Lung (tissue), 11 donors: ENCODE measurements at regions not wholly inside any gene's neighbourhood (a gene's known extent, or its start where the extent isn't known, plus 50 kb on each side); places are given as distances from the start of the nearest gene placed in this dataset.

ENCODE experiments used
- ATAC-seq: fragments of 200-7000 bp; cut with Tn5 transposase; one replicate; pipeline ENCODE4 v1.9.1; 2020; ENCODE audit warnings: moderate number of reproducible peaks; ENCODE audit not compliant: insufficient read depth, low FRiP score
- DNase-seq, 3 donors: peaks; one replicate each; pipeline ENCODE4 v3.0.0-alpha.2; 2013 to 2017
- H3K27ac ChIP-seq, 2 donors: one replicate each; pipeline ENCODE4 v1.5.1; 2013; ENCODE audit warnings: mild to moderate bottlenecking in 2 of 2, moderate library complexity in 2 of 2, control low read depth in 1 of 2, inconsistent platforms in 1 of 2, low read depth in 1 of 2, low read length in 1 of 2
- H3K27me3 ChIP-seq, 3 donors: one replicate each; pipeline ENCODE4 v1.5.1; 2013; ENCODE audit warnings: low read length in 2 of 3; ENCODE audit not compliant: control insufficient read depth in 3 of 3, insufficient read depth in 3 of 3
- H3K36me3 ChIP-seq, 4 donors: one replicate each; pipeline ENCODE4 v1.5.1; 2013; ENCODE audit warnings: low read length in 4 of 4, mild to moderate bottlenecking in 1 of 4, moderate library complexity in 1 of 4; ENCODE audit not compliant: control insufficient read depth in 4 of 4, insufficient read depth in 4 of 4
- H3K4me1 ChIP-seq, 5 donors: one replicate each; pipeline ENCODE4 v1.5.1; 2013; ENCODE audit warnings: low read length in 5 of 5, mild to moderate bottlenecking in 2 of 5, moderate library complexity in 1 of 5; ENCODE audit not compliant: control insufficient read depth in 5 of 5, insufficient read depth in 5 of 5
- H3K4me3 ChIP-seq: one replicate; pipeline ENCODE4 v1.5.1; 2013; ENCODE audit warnings: mild to moderate bottlenecking, control low read depth, moderate library complexity
- H3K9ac ChIP-seq, 2 donors: one replicate each; pipeline ENCODE4 v1.5.1; 2013; ENCODE audit warnings: low read length in 2 of 2, control low read depth in 1 of 2; ENCODE audit not compliant: insufficient read depth in 1 of 2
- H3K9me3 ChIP-seq, 4 donors: one replicate each; pipeline ENCODE4 v1.5.1; 2013; ENCODE audit warnings: low read length in 3 of 4, mild to moderate bottlenecking in 1 of 4, moderate library complexity in 1 of 4; ENCODE audit not compliant: control insufficient read depth in 4 of 4, insufficient read depth in 3 of 4
- CTCF ChIP-seq: IDR thresholded peaks from 2 replicates; pipeline ENCODE4 v1.5.1; 2012; ENCODE audit warnings: mild to moderate bottlenecking; ENCODE audit errors: control extremely low read depth, extremely low read depth
- WGBS, 2 donors: extraction: QIAGEN DNeasy Blood & Tissue Kit; methylation state at CpG; one replicate each; pipeline ENCODE4 v1.1.7; 2013; 5-methylcytosine and 5-hydroxymethylcytosine counted together
- donor health status: control.
- donor health status: control.
- donor health status: Bipolar disorder and iron deficiency.
- donor health status: healthy.
- donor health status: DM: yes; HTN: yes; CAD: no.

GRCh38 chr13:79682164-79682563, 201.2 kb downstream of the NDFIP2 start:
- DNase-seq (no peak), ATAC-seq (no peak)
- Histone ChIP-seq H3K4me1 (peaks cover 0 to 8% (median 0%) of the 10 kb centered on the region in 5 donors), H3K27me3 (no peaks in the 10 kb centered on the region), H3K9me3 (no peaks in the 10 kb centered on the region), H3K27ac (no peak overlapping the region), H3K4me3 (no peak overlapping the region), H3K9ac (no peak overlapping the region), H3K36me3 (no peaks in the 10 kb centered on the region)
- WGBS, 2 donors = 88 to 95% methylated on average over 2 of the region's 2 CpGs
- TF ChIP-seq CTCF = no peak

DNA sequence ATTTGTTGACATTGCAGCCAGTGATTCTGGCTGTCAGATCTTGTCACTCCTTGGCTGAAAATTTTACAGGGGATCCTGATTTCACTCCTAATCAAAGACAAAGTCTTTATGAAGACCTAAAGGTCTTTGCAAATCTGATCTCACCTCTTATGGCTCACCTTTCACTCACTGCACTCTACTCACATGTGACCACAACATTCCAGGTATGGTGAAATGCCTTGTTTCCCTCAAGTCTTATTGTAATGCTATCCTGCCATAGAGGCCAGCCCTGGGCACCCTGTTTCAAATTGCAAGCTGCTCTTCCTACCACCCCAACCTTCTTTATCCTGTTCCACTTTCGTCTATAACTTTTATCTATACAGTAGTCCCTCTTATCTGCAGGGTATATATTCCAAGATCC, 200.1 kb downstream of the NDFIP2 start:
- peaks cover 0 to under 1% (median 0%) of the 10 kb centered on the region in 5 donors for H3K4me1 ChIP-seq
- no peaks in the 10 kb centered on the region for H3K27me3 ChIP-seq
- H3K9ac ChIP-seq = no peak overlapping the region
- no peak overlapping the region for H3K4me3 ChIP-seq
- no peak overlapping the region for H3K27ac ChIP-seq
- TF ChIP-seq CTCF = no peak
- WGBS, 2 donors = 88 to 89% methylated on average over 1 of the region's 1 CpG
- ATAC-seq (no peak), DNase-seq (no peak)
- no peaks in the 10 kb centered on the region for H3K9me3 ChIP-seq
- H3K36me3 ChIP-seq = no peaks in the 10 kb centered on the region

DNA sequence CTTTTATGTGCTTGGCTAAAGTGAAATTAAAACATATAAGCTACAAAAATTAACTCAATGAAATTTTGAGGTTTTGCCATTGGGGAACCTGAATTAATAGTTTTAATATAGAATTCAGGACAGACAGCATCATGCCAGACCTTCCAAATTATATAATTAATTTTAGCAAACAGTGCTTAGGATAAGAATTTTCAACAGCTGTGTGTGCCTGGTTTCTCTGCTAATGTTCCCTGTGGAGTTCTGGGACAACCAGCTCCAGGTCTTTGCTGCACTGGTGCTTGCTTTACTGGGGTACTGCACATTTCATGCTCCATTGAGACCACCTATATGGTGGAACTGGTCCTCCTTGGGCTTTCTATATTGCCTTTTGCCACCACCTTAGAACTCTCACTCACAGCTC, 199.5 kb downstream of the NDFIP2 start:
- Histone ChIP-seq H3K36me3 (no peaks in the 10 kb centered on the region), H3K4me1 (no peaks in the 10 kb centered on the region), H3K27me3 (no peaks in the 10 kb centered on the region), H3K9me3 (no peaks in the 10 kb centered on the region), H3K27ac (no peak overlapping the region), H3K9ac (no peak overlapping the region), H3K4me3 (no peak overlapping the region)
- DNase-seq (no peak), ATAC-seq (no peak)
- no peak for TF ChIP-seq CTCF

GRCh38 chr13:79679334-79679733, 198.4 kb downstream of the NDFIP2 start:
- Histone ChIP-seq H3K27ac (no peak overlapping the region), H3K9ac (no peak overlapping the region), H3K27me3 (no peaks in the 10 kb centered on the region), H3K4me3 (no peak overlapping the region), H3K36me3 (no peaks in the 10 kb centered on the region), H3K4me1 (no peaks in the 10 kb centered on the region), H3K9me3 (no peaks in the 10 kb centered on the region)
- WGBS, 2 donors = 10 to 11% methylated on average over 2 of the region's 2 CpGs
- ATAC-seq (peak; percentile 30), DNase-seq (peak; percentile 61 to 75 (median 61))
- TF ChIP-seq CTCF = peak; percentile 37
